CD4-positive, alpha-beta T cell treated with Interleukin-1 beta for 1 hour (primary cell): ENCODE measurements at regions not wholly inside any gene's neighbourhood (a gene's known extent, or its start where the extent isn't known, plus 50 kb on each side); places are given as distances from the start of the nearest gene placed in this dataset.
"Not testable (repeated sequence)": the region's sequence is repeated elsewhere in the genome, so short reads cannot be mapped to it uniquely, and the experiment has no call there.

Experiments
- DNase-seq, 2 donors: peaks; one replicate each; pipeline ENCODE4 v3.0.0-alpha.2; 2020 to 2022

DNA sequence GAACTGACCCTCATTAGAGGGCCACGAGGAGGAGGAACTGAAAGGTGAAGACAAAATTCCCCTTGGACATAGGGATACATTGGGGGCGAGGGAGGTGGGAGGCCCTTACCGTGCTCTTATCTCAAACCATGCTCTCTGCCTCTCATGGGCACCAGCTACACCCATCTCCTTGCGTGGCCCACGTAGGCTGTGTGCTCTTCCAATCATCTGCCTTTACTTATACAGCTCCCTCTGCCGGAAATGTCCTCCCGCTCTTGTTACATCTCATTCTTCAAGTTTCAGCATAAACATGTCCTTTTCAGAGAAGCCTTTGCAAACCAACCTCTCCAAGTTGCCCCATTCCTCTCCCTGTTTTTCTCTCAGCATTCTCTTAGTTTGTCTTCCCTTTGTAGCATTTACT, 307.8 kb upstream of the PROK2 start:
- no peak for DNase-seq

DNA sequence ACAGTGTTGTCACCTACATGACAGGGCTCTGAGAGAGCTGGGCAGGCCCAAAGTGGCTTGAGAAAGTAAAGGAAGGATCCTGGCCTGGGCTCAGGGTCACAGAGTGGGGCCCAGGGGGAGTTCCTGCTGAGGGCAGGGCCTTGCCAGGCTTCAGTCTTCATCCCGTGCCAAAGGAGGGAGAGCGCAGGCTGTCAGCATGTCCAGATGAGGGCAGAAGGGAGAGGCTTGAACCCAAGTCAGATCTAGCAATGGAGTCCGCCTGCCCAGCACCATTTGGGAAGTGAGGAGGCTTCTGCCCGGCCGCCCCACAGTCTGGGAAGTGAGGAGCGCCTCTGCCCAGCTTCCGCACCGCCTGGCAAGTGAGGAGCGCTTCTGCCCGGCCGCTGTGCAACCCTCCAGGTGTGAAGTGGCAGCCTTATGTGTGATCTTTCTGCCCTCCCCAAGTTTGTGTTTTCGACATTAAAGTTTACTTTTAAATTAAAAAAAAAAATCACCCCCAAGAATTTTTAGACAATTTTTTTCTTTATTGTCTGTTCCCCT, 303.6 kb upstream of the PROK2 start:
- DNase-seq = no peak

DNA sequence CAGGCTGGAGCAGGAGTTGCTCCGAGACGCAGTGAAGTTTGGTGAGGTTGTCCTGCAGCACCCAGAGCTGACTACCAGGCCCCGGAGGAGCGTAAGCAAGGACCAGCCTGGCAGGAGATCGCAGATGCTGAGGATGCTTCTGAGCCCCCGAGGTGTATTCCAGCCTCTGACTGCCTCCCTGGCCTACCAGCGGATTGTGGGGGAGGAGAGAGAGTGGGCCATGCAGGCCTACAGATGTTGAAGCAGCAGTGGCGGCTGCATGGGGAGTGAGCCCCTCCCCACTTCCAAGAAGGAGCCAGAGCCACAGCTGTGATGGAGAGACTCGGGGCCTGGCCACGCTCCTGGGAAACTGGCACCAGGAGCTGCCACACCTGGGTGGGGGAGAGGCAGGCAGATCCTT, 302.5 kb upstream of the PROK2 start:
- DNase-seq = no peak

DNA sequence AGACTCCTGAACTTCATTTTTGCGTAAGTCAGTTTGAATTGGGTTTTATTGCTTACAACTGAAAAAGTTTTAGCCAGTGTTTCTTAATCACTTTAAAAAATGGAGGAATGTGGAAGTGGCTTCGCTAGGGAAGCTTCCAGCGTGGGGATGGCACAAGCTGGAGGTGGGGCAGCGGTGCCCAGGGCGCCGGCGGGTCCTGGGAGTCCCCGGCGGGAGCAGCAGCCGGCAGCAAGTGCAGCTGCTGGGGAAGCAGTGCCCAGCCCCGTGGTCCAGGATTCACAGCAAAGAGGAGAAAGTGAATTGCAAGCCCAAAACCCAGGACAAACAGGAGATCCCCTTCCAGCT, 301.8 kb upstream of the PROK2 start:
- DNase-seq = peak in 1 of 2 donors; percentile 33

DNA sequence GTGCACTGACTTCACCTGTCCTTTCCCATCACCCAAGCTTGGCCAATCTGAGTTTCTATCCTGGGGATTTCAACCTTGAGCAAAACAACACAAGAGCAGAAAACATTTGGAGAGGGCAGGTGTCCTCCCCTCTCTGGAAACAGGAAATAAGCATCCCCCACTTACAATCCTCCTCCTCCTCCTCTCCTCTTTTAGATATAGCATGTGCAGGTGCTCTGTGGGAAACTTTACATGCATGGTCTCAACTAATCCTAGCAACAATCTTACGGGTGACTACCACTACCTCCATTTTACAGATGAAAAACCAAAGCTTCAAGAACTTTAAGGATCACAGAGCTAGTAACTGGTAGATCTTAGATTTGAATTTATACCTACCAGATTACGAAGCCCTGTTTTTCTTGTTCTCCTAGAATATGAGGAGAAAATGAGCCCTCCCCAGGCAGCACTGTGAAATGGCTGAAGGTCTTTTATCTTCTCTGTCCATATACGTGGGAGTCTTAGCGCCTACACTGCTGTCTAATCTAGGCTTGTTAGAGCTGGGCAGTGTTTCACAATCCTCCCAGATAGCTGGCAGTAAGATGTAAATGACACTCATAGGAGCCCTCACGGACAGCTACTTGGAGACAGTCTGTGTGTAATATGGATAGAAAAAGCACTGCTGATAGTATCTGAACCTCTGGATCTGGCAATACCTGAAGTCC, 301.2 kb upstream of the PROK2 start:
- no peak for DNase-seq

DNA sequence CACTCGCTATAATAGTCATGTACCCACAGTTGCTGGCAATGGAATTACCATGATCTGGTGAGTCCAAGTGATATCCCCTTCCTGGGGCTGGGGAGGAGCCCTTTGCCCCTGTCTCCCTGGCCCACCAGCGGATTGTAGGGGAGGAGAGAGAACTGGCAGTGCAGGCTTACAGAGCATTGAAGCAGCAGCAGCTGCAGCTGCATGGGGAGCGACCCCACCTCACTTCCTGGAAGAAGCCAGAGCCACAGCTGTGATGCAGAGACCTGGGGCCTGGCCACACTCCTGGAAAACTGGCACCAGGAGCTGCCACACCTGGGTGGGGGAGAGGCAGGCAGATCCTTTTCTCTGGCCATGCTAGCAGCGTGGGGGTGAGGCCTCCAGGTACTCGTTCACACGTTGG, 300.1 kb upstream of the PROK2 start:
- DNase-seq = no peak

DNA sequence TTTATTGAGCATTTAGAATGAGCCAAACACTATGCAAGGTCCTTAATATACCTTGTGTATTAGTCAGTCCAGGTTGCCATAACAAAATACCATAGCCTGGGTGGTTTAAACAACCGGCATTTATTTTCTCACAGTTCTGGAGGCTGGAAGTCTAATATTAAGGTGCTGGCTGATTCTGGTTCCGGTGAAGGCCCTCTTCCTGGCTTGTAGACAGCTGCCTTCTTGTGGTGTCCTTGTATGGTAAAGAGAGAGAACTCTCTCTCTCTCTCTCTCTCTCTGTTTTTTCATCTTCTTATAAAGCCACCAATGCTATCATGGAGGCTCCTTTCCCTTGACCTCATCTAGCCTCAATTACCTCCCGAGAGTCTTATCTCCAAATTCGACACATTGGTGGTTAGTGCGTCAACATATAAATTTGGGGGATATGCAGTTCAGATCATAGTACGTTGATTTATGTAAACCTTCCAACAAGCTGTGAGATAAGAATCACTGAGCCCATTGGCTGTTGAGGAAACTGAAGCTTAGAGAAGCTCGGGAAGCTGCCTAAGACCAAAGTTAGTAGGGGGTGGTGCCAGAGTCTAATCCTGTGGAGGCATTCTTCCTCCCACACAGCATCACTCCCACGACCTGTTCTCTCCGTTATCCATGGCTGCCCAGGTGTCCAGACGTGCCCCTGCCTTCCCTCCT, 298.0 kb upstream of the PROK2 start:
- no peak for DNase-seq

DNA sequence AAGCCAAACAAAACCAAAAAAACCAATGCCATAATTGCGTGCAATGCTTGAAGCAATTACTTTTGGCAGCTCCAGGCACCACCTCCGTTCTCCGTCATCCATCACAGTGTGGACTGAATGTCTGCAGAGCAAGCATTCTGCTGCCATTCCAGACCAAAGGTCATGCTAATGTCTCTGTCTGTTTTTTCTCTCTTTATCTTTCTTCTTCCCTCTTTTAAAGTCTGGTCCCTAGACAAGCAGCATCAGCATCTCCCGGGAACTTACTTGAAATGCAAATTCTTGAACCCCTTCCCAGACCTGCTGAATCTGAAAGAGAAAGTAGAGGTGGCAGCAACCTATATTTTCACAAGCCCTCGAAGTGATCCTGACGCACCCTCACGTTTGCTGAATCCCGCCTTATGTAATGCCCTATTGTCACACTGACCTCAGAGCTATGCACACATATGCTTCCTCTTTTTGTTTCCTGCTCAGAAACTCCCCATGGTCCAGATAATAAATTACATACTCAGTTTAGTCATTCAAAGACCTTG, 297.3 kb upstream of the PROK2 start:
- DNase-seq = peak; percentile 19 to 79

DNA sequence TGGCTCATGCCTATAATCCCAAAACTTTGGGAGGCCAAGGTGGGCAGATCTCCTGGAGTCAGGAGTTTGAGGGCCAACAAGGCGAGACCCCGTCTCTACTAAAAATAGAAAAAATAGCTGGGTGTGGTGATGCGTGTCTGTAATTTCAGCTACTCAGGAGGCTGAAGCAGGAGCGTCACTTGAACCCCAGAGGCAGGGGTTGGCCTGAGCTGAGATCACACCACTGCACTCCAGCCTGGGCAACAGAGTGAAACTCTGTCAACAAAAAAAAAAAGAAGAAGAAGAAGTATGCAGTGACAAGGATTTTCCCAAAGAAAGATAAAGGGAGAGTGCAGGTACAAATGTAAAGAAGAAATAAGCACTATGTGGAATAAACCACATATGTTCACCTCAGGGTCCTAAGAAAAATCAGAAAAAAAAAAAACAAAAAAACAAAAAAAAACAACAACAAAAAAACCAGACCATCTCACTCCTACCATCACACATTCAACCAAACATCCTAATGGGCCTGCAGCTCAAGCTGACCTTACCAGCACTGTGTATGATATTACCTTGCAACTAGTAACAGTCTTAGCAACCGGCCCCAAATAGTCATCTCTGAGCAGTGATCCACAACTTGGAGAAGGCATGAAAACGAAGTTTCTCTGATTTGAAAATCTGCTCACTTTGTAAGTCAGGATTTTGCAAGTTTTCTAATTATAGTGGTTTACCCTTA, 296.7 kb upstream of the PROK2 start:
- DNase-seq = peak in 1 of 2 donors; percentile 34

DNA sequence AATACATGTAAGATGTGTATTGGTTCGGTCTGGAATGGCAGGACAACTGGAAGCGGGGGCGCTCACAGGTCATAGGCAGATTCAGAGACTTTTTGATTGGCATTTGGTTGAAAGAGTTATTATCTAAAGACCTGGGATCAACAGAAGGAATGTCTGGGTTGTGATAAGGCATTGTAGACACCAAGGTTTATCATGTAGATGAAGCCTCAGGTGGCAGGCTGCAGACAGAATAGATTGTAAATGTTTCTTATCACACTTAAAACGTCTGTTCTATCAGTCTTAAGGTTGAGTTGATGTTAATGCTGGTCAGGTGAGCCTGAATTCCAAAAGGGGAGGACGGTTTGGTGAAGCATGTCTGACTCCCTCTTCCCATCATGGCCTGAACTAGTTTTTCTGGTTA, 295.9 kb upstream of the PROK2 start:
- no peak for DNase-seq

DNA sequence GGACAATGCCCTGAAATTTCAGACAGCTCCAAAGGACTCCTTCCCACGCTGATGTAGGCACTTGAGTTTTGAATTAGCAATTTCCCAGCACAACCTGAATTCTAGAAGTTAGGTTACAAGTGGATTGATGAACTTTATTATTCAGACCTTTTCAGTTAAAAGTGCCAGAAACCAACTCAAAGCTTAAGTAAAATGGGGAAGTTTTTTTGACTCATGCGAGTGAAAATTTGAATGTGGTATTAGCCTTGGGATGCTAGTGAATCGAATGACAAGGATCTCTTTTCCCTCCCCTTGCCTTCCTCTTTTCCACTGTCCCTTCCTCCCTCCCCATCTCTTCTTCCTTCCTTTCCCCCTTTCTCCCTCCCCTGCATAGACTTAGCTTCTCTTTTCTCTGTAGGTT, 295.1 kb upstream of the PROK2 start:
- no peak for DNase-seq

DNA sequence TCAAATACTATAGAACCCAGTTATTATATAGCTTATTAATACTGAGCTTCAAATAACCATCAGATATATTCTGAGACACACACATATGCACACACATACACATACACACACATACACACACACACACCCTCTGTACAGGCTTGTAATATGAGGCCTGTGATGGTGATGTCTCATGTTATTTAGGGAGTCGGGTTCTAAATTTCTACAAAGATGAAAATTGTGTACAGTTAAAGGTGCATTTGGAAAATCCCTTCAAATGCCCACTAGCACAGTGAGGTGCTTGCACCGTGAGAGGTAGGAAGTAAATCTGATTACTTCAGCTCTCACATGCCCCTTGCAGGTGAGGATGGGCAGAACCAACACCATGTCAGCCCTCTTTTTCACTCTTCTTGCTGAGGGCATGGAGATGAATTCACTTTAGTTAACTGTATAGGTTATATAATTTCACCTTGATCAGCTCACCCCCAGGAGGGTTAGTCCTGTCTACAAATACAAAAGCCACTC, 294.5 kb upstream of the PROK2 start:
- DNase-seq = no peak

DNA sequence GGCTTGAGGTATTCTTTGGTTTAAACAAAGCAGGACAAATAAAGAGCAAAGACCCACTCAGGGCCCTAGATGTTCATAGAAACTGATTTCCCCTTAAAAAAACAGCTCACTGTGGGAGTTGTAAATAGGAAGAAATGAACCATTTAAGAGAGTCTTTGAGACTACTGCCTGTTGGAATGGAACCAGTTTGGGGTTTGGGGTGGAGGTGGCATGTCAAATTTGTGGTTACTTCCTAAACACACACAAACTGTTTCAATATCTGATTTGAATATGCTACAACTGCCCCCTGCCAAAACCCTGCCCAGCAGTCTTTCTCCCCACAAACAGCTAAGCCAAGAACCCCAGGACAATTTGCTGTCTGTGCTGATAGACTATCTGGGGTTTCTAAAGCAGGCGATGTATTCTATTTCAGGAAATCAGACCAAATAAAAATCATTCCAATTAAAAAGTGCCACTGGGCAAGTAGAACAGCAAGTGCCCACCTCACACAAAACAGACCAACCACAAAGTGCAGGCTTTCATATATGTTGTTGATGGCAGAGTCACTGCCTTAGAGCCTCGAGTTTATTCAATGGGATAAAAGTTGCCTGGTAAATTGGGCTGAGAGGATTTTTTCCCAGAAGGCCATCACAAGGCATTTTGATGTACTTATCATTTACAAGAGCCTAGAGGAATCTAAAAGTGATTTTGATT, 293.9 kb upstream of the PROK2 start:
- no peak for DNase-seq

DNA sequence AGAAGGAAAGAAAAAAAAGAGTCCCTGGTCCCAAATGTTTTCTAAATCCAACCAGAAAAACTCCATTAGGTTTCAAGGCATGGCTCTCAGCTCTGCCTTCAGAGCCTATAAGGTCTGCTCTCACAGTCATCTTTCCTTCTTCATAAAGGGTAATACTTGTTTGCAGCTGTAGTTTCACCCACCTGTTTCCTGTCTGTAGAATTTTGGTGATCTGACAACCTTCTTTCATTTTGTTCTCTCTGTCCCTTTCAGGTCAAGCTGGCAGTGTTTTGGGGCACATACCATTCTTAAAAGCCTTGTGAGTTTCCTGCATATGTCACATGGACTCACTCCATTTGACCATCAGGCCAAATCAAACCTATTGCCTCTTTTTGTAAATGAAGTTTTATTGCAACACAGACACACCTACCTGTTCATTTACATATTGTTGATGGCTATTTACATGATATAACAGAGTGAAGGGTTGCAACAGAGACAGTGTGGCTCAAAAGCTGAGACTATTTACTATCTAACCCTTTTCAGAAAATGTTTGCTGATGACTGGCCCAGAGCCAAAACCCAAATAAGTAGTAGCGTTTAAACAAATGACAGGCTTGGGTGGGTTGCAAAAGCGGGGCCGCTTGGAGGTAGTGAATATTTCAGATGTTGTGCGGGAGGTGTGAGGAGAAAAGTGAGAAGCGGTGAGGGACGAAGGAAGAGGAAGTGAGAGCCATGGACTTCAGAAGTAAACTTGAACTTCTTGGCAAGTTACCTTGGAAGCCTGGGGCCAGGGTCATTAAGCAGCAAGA, 292.7 kb upstream of the PROK2 start:
- DNase-seq = no peak

DNA sequence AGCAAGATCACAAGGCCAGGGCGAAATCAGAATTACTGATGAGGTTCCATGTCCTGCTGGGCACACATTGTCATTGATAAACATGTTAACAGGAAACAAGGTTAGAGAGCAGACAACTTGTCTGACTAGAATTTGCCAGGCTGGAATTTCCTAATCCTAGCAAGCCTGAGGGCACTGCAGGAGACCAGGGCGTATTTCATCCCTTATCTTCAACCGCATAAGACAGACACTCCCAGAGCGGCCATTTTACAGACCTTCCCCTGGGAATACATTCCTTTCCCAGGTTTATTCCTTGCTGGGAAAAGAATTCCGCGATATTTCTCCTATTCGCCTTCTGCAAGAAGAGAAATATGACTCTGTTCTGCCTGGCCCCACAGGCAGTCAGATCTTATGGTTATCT, 290.9 kb upstream of the PROK2 start:
- not testable (repeated sequence) for DNase-seq

DNA sequence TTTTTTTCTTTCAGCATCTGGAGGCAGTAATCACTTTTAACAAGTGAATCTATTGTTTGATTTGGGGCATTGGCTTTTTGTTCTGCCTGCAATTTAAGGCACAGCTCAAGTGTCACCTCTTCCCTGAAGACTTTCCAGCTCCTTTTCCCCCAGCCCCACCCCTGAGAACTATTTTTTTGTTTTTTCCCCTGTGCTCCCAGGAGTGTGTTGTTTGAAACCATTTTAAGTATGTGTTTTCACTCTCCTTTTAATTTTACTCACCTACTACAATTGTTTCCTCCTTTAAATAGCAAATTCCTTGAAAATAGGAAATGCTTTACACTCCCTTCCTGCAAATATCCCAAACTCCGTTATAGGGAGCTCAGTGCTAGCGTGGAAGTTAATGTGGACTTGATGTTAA, 286.7 kb upstream of the PROK2 start:
- no peak for DNase-seq

DNA sequence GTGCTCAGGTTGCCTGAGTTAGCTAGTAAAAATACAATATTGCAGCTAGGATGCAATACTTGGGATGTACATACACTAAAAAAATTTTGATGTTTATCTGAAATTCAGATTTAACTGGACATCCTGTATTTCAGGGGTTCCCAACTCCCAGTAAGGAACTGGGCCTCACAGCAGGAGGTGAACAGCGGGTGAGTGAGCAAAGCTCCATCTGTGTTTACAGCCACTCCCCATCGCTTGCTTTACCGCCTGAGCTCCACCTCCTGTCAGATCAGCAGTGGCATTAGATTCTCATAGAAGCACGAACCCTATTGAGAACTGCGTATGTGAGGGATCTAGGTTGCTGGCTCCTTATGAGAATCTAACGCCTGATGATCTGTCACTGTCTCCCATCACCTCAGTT, 285.1 kb upstream of the PROK2 start:
- no peak for DNase-seq

DNA sequence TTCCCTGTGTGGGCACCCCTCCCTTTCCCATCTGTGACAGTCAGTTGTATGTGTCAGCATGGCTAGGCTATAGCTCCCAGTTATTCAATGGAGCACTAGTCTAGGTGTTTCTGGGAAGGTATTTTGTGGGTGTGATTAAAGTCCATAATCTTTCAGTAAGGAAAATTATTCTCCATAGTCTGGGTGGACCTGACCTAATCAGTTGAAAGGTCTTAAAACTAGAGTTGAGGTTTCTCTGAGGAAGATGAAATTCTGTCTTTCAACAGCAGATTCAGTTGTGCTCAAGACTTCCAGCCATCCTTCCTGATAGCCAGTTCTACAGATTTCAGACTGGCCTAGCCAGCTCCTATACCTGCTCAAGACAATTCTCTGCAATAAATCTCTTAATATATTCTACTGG, 284.6 kb upstream of the PROK2 start:
- DNase-seq = no peak

DNA sequence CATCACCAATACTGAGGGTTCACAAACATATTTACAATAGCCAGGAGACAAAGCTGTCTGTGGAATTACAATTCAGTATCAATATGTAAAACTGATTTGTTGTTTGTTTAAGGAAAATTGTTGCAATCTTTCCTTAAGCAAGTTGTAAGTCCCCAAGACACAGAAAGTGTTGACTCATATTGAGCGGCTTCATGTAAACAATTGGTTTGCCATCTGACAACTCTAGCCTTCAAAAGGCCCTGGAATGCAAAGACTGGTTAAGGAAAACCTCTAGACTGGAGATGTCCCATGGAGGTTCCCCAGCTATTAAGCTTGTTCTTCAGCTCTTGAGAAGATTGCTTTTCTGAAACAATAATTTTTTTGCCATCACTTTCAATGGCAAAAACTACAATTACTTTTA, 283.7 kb upstream of the PROK2 start:
- no peak for DNase-seq

DNA sequence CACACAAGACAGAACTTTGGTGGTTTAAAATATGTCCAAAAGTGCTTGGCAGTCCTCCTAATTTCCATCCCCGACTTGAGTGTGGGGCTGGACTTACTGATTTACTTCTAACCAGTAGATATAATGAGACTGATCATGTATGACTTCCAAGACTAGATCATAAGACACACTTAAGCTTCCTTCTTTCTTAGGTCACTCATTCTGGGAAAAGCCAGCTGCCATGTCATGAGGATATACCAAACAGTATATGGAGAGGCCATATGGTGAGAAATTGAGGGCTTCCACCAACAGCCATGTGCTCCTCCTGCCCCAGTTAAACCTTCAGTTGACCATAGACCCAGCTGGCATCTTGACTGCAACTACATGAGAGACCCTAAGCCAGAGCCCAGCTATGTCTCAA, 282.8 kb upstream of the PROK2 start:
- no peak for DNase-seq

DNA sequence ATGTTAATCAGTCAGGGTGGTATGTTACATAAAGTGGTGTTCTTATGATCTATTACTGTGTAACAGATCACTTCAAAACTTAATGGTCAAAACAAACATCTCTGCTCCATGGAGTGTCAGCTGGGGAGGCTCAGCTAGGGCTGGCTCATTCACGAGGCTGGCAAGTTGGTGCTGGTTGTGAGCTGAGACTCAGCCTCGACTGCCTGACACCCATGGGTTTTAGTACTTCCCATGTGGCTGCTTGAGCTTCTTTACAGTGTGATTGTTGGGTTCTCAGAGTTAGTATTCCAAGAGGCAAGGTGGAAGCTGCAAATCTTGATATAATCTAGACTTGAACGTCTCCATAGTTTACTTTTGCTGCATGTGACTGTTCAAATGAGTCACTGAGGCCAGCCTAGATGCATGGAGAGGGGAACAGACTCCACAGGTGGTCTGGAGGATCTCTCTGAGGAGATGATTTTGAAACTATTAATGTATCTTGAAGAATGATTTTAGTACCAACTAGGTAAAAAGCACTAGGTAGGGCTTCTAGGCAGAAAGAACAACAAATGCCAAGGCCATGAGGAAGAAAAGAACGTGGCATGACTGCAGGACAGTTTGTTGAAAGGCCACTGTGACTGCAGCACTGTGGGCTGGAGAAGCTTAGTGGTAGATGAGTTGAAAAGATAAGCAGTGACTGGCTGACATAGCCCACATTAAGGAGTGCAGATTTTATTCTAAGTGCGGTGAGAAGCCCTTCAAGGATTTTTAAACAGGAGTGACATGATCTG, 281.1 kb upstream of the PROK2 start:
- DNase-seq = no peak
